ENCODE measurements at regions not wholly inside any gene's neighbourhood (a gene's known extent, or its start where the extent isn't known, plus 50 kb on each side); places are given as distances from the start of the nearest gene placed in this dataset.

GRCh38 chr21:31538816-31539215, 120.7 kb upstream of the SOD1 start:
- TF ChIP-seq CTCF (IDR thresholded peaks at IDR 0.05; ENCODE audit: poor library complexity, severe bottlenecking) (no peak), EP300 (conservative IDR thresholded peaks at IDR 0.05; ENCODE audit: poor library complexity, severe bottlenecking) (no peak)

Data from neural cell (in vitro differentiated cells).